Endothelial cell of umbilical vein (primary cell): ENCODE measurements at regions not wholly inside any gene's neighbourhood (a gene's known extent, or its start where the extent isn't known, plus 50 kb on each side); places are given as distances from the start of the nearest gene placed in this dataset.

Experiments used
- CTCF ChIP-seq, 2 donors: IDR thresholded peaks; 1 replicate in 1 of 2; 2 replicates in 1 of 2; pipeline ENCODE4 v1.5.1; 2011; ENCODE audit warnings: low read length in 2 of 2, mild to moderate bottlenecking in 2 of 2, moderate library complexity in 2 of 2, control low read depth in 1 of 2, inconsistent platforms in 1 of 2, low read depth in 1 of 2; ENCODE audit not compliant: insufficient read depth in 1 of 2; ENCODE audit errors: extremely low read depth in 1 of 2
- EZH2 ChIP-seq: IDR thresholded peaks from 2 replicates; pipeline ENCODE4 v1.6.1; 2012; ENCODE audit warnings: borderline replicate concordance, low read depth, mild to moderate bottlenecking, moderate library complexity, low read length, inconsistent platforms; ENCODE audit not compliant: severe bottlenecking
- FOS ChIP-seq: IDR thresholded peaks from 2 replicates; pipeline ENCODE4 v1.6.1; 2011; ENCODE audit warnings: mild to moderate bottlenecking, low read length, moderate library complexity, borderline replicate concordance; ENCODE audit not compliant: insufficient read depth
- JUN ChIP-seq: IDR thresholded peaks from 2 replicates; pipeline ENCODE4 v1.6.1; 2011; ENCODE audit warnings: borderline replicate concordance, low read depth; ENCODE audit not compliant: insufficient read length, insufficient read depth
- MAX ChIP-seq: IDR thresholded peaks from 2 replicates; pipeline ENCODE4 v1.6.1; 2011; ENCODE audit not compliant: insufficient read depth, insufficient read length
- MYC ChIP-seq: IDR thresholded peaks from one replicate; pipeline ENCODE4 v1.6.1; 2011; ENCODE audit warnings: mild to moderate bottlenecking, low read depth, low read length
- POLR2A ChIP-seq: IDR thresholded peaks from 2 replicates; pipeline ENCODE4 v1.6.1; 2012; ENCODE audit warnings: low read depth, mild to moderate bottlenecking, control low read depth, low read length
- POLR2AphosphoS5 ChIP-seq: IDR thresholded peaks from 2 replicates; pipeline ENCODE4 v1.6.1; 2012; ENCODE audit warnings: low read depth, mild to moderate bottlenecking, control low read depth, low read length, moderate library complexity; ENCODE audit not compliant: insufficient read depth

GRCh38 chr1:115225993-115226685, 111.9 kb downstream of the NGF start:
- TF ChIP-seq CTCF (IDR thresholded peaks at IDR 0.05; ENCODE audit: extremely low read depth in 1 of 2, insufficient read depth in 1 of 2, low read depth in 1 of 2, low read length in 2 of 2) (no peak), POLR2AphosphoS5 (no peak), MAX (no peak), POLR2A (no peak), FOS (no peak), MYC (no peak), EZH2 (no peak), JUN (no peak)
